Liver (tissue), 8 donors: ENCODE measurements at regions not wholly inside any gene's neighbourhood (a gene's known extent, or its start where the extent isn't known, plus 50 kb on each side); places are given as distances from the start of the nearest gene placed in this dataset.
A peak's percentile ranks its signal among the peaks of the same experiment; 100 is the strongest.

Source experiments
- DNase-seq: peaks from one replicate; pipeline ENCODE4 v3.0.0-alpha.2; 2017; ENCODE audit warnings: low spot score
- H3K27ac ChIP-seq, 2 donors: one replicate each; pipeline ENCODE4 v1.7.0; 2013; ENCODE audit warnings: inconsistent platforms in 2 of 2, low read length in 2 of 2, control low read depth in 1 of 2, low read depth in 1 of 2, mild to moderate bottlenecking in 1 of 2
- H3K27me3 ChIP-seq, 4 donors: one replicate each; pipeline versions ENCODE4 v1.6.1 to v1.7.0; 2013; ENCODE audit warnings: low read length in 3 of 4, inconsistent platforms in 1 of 4, mild to moderate bottlenecking in 1 of 4, moderate library complexity in 1 of 4; ENCODE audit not compliant: control insufficient read depth in 4 of 4, insufficient read depth in 4 of 4
- H3K36me3 ChIP-seq, 4 donors: one replicate each; pipeline versions ENCODE4 v1.6.1 to v1.7.0; 2013; ENCODE audit warnings: low read length in 3 of 4, mild to moderate bottlenecking in 3 of 4, low read depth in 1 of 4, moderate library complexity in 1 of 4; ENCODE audit not compliant: control insufficient read depth in 4 of 4, insufficient read depth in 3 of 4
- H3K4me1 ChIP-seq, 4 donors: one replicate each; pipeline versions ENCODE4 v1.6.1 to v1.7.0; 2013; ENCODE audit warnings: low read length in 3 of 4, mild to moderate bottlenecking in 3 of 4, moderate library complexity in 1 of 4; ENCODE audit not compliant: control insufficient read depth in 4 of 4, insufficient read depth in 4 of 4
- H3K4me3 ChIP-seq, 3 donors: one replicate each; pipeline versions ENCODE4 v1.6.1 to v1.7.0; 2013; ENCODE audit warnings: low read length in 3 of 3, control low read depth in 1 of 3, low read depth in 1 of 3, mild to moderate bottlenecking in 1 of 3
- H3K9ac ChIP-seq, 2 donors: one replicate each; pipeline ENCODE4 v1.7.0; 2013; ENCODE audit warnings: low read length in 2 of 2, mild to moderate bottlenecking in 2 of 2, moderate library complexity in 2 of 2, control low read depth in 1 of 2, low read depth in 1 of 2
- H3K9me3 ChIP-seq, 4 donors: one replicate each; pipeline versions ENCODE4 v1.6.1 to v1.7.0; 2013; ENCODE audit warnings: low read length in 3 of 4; ENCODE audit not compliant: control insufficient read depth in 4 of 4
- ATF3 ChIP-seq: IDR thresholded peaks from 2 replicates; pipeline ENCODE4 v1.6.1; 2016; ENCODE audit warnings: antibody characterized with exemption
- CTCF ChIP-seq: fragments of 150-350 bp; IDR thresholded peaks from 2 replicates; pipeline ENCODE4 v1.5.1; 2017; ENCODE audit warnings: improper control_type of control experiment, low read depth, low read length; ENCODE audit not compliant: missing input control
- EGR1 ChIP-seq, 2 donors: IDR thresholded peaks; 2 replicates each; pipeline ENCODE4 v1.6.1; 2016 to 2018; ENCODE audit warnings: antibody characterized with exemption in 2 of 2, low read depth in 2 of 2
- FOXA1 ChIP-seq: IDR thresholded peaks from 2 replicates; pipeline ENCODE4 v1.6.1; 2016; ENCODE audit warnings: antibody characterized with exemption
- GABPA ChIP-seq, 2 donors: IDR thresholded peaks in 1 of 2; conservative IDR thresholded peaks in 1 of 2; 2 replicates each; pipeline ENCODE4 v1.6.1; 2016; ENCODE audit warnings: antibody characterized with exemption in 2 of 2, mild to moderate bottlenecking in 1 of 2, moderate library complexity in 1 of 2
- HNF4A ChIP-seq, 2 donors: conservative IDR thresholded peaks; 2 replicates each; pipeline ENCODE4 v1.6.1; 2016; ENCODE audit warnings: antibody characterized with exemption in 2 of 2, mild to moderate bottlenecking in 2 of 2
- MAX ChIP-seq: IDR thresholded peaks from 2 replicates; pipeline ENCODE4 v1.6.1; 2016; ENCODE audit warnings: antibody characterized with exemption
- NR2F2 ChIP-seq: IDR thresholded peaks from 2 replicates; pipeline ENCODE4 v1.6.1; 2016; ENCODE audit warnings: antibody characterized with exemption
- RAD21 ChIP-seq, 2 donors: IDR thresholded peaks; 2 replicates each; pipeline ENCODE4 v1.6.1; 2016; ENCODE audit warnings: antibody characterized with exemption in 2 of 2, mild to moderate bottlenecking in 2 of 2
- RXRA ChIP-seq, 2 donors: IDR thresholded peaks; 2 replicates each; pipeline ENCODE4 v1.6.1; 2017 to 2018; ENCODE audit warnings: antibody characterized with exemption in 2 of 2, mild to moderate bottlenecking in 1 of 2
- YY1 ChIP-seq: IDR thresholded peaks from 2 replicates; pipeline ENCODE4 v1.6.1; 2016; ENCODE audit warnings: antibody characterized with exemption, mild to moderate bottlenecking
- WGBS: extraction: QIAGEN DNeasy Blood & Tissue Kit; methylation state at CpG from one replicate; pipeline ENCODE4 v1.1.7; 2013; 5-methylcytosine and 5-hydroxymethylcytosine counted together
- donor health status: healthy.
- donor health status: healthy.
- donor health status: healthy.
- donor health status: healthy.
- donor health status: healthy.

DNA sequence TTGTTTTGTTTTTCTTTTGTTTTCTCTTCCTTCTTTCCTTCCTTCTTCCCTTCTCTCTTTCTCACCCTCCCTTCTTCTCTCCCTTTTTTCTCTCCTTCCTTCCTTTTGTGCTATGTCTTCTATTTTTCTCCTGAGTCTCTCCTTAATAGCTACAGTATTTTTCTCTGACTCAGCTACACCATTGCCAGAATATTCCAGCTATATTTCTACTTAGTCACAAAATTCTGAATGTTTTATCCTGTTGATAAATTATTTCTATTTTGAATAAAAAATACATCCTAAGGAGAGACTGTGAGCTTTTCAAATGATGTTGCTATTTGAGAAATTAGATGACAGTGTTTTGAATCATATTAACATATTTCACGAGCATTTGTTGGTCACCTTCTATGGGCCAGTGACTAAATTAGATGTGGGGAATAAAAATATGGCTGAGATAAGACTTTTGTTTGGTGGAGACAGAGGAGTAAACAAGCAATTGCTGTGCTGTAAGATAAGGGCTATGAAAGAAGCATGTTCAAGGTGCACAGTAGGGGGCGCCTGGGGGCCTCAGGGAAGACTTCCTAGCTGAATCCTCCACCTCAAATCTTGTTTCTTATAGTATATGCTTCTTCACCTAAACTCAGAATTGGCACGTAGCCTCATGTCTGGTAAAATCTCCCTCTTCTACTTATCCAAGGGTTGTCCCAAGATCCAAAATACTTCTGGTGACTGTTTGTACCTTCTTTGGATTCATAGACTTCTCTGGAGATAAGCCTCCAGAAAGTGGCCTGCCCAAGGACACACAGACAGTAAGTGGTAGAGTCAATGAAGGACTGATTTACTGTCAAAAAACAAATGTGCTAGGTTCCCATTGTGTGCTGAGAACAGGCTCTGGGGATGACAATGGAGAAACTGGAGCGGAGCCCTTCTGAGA, 115.5 kb upstream of the CREB5 start:
- no peak for TF ChIP-seq ATF3
- peak; percentile 40 to 42 for TF ChIP-seq RAD21 (IDR thresholded peaks at IDR 0.05)
- peak; percentile 22 for TF ChIP-seq CTCF
- Histone ChIP-seq H3K27ac (no peak overlapping the region), H3K4me3 (no peak overlapping the region), H3K4me1 (peaks cover 0 to 19% (median 6%) of the 10 kb centered on the region in 4 donors), H3K27me3 (no peaks in the 10 kb centered on the region), H3K9ac (no peak overlapping the region), H3K36me3 (no peaks in the 10 kb centered on the region), H3K9me3 (peaks cover 0 to 2% (median 0%) of the 10 kb centered on the region in 4 donors)
- 52% methylated on average over 4 of the region's 4 CpGs for WGBS
- DNase-seq = peak; percentile 76

GRCh38 chr7:28297801-28298459, 114.4 kb upstream of the CREB5 start:
- Histone ChIP-seq H3K27ac (no peak overlapping the region), H3K9ac (no peak overlapping the region), H3K9me3 (no peaks in the 10 kb centered on the region), H3K36me3 (no peaks in the 10 kb centered on the region), H3K4me3 (no peak overlapping the region), H3K27me3 (no peaks in the 10 kb centered on the region), H3K4me1 (peaks cover 0 to 19% (median 6%) of the 10 kb centered on the region in 4 donors)
- TF ChIP-seq EGR1 (IDR thresholded peaks at IDR 0.05; ENCODE audit: low read depth in 2 of 2) (no peak), GABPA (IDR thresholded peaks at IDR 0.05 in 1 of 2, conservative IDR thresholded peaks at IDR 0.05 in 1 of 2) (no peak), FOXA1 (no peak), RXRA (IDR thresholded peaks at IDR 0.05) (no peak)
- WGBS = 78% methylated on average over 4 of the region's 4 CpGs
- no peak for DNase-seq

GRCh38 chr7:28298870-28299518, 113.3 kb upstream of the CREB5 start:
- Histone ChIP-seq H3K9ac (no peak overlapping the region), H3K4me3 (no peak overlapping the region), H3K27me3 (no peaks in the 10 kb centered on the region), H3K4me1 (peaks cover 0 to 19% (median 6%) of the 10 kb centered on the region in 4 donors), H3K36me3 (no peaks in the 10 kb centered on the region), H3K27ac (no peak overlapping the region), H3K9me3 (no peaks in the 10 kb centered on the region)
- WGBS = 36% methylated on average over 7 of the region's 7 CpGs
- no peak for DNase-seq
- peak; percentile 48 for TF ChIP-seq CTCF
- TF ChIP-seq NR2F2 = no peak
- TF ChIP-seq YY1 = peak; percentile 55
- TF ChIP-seq RAD21 (IDR thresholded peaks at IDR 0.05) = peak; percentile 82
- peak in 1 of 2 donors; percentile 7 for TF ChIP-seq HNF4A (conservative IDR thresholded peaks at IDR 0.05)
- no peak for TF ChIP-seq MAX
